K562 (cell line): ENCODE measurements at regions not wholly inside any gene's neighbourhood (a gene's known extent, or its start where the extent isn't known, plus 50 kb on each side); places are given as distances from the start of the nearest gene placed in this dataset.

Experiments
- CHAMP1 ChIP-seq: fragments of 450-650 bp; IDR thresholded peaks from 2 replicates; pipeline ENCODE4 v1.6.1; 2016; ENCODE audit warnings: mild to moderate bottlenecking
- CTCF ChIP-seq, 3 experiments: IDR thresholded peaks in 2 of 3; conservative IDR thresholded peaks in 1 of 3; 2 replicates each; pipeline ENCODE4 v1.5.1; 2011 to 2012; ENCODE audit warnings: low read length in 3 of 3, mild to moderate bottlenecking in 3 of 3, control low read depth in 2 of 3, improper control_type of control experiment in 1 of 3, inconsistent platforms in 1 of 3, low read depth in 1 of 3, mixed read lengths in 1 of 3, moderate library complexity in 1 of 3; ENCODE audit not compliant: insufficient read depth in 2 of 3
- FOXA1 ChIP-seq: fragments of 450-650 bp; IDR thresholded peaks from 2 replicates; pipeline ENCODE4 v1.6.1; 2016; ENCODE audit warnings: mild to moderate bottlenecking, borderline replicate concordance
- HDAC6 ChIP-seq: IDR thresholded peaks from 2 replicates; pipeline ENCODE4 v1.6.1; 2012; ENCODE audit warnings: low read depth, mild to moderate bottlenecking, control low read depth, inconsistent platforms, low read length, moderate library complexity
- HOXB6 ChIP-seq: fragments of 250-450 bp; sonication (Bioruptor Pico); IDR thresholded peaks from 2 replicates; pipeline ENCODE4 v1.5.1; 2022; ENCODE audit warnings: mild to moderate bottlenecking, borderline replicate concordance
- MAFK ChIP-seq: IDR thresholded peaks from 2 replicates; pipeline ENCODE4 v1.6.1; 2011; ENCODE audit warnings: low read length, improper control_type of control experiment
- SREBF2 ChIP-seq: sonication (generic); formaldehyde crosslinking; IDR thresholded peaks from 2 replicates; pipeline ENCODE4 v1.4.0; 2020; ENCODE audit warnings: mild to moderate bottlenecking, missing genetic modification reagents
- SRF ChIP-seq, 2 experiments: fragments of 250-450, 450-650 bp in 1 of 2; sonication (Bioruptor Pico) in 1 of 2; sonication (generic) in 1 of 2; formaldehyde crosslinking; IDR thresholded peaks; 2 replicates each; pipeline versions ENCODE4 v1.5.0 to v1.5.1; 2020 to 2022; ENCODE audit warnings: mild to moderate bottlenecking in 1 of 2, missing genetic modification reagents in 1 of 2

- TF ChIP-seq HDAC6 (no peak), HOXB6 (no peak), CTCF (IDR thresholded peaks at IDR 0.05 in 2 of 3, conservative IDR thresholded peaks at IDR 0.05 in 1 of 3; ENCODE audit: insufficient read depth in 2 of 3, low read depth in 1 of 3, low read length in 3 of 3) (no peak), MAFK (no peak), FOXA1 (no peak), SRF (CRISPR knock-in tag; IDR thresholded peaks at IDR 0.05) (no peak), SREBF2 (CRISPR knock-in tag) (no peak), CHAMP1 (no peak)
Measured at GRCh38 chr5:21432646-21433045, 1420.5 kb downstream of the CDH12 start.
